ENCODE measurements at regions not wholly inside any gene's neighbourhood (a gene's known extent, or its start where the extent isn't known, plus 50 kb on each side); places are given as distances from the start of the nearest gene placed in this dataset.

DNA sequence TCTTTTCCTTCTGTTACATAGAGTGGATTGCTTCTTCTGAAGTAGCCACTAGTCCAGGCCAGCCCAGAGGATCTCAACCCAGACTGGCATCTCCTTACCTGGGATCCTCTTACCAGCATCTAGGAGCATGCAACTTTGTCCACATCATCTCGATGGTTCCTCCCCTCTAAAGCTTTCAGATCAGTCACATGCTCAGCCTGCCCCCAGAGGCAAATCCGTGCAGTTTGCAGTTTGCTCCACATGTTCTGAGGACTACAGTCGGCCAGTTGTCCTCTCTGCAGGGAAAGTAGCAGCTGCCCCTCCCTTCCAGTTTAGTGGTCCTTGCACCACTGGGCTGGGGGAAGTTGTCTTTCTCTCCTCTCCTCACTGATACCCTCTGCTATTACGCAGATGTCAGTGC is 259.8 kb upstream of the APCDD1 start:
- TF ChIP-seq, protein P1, sequence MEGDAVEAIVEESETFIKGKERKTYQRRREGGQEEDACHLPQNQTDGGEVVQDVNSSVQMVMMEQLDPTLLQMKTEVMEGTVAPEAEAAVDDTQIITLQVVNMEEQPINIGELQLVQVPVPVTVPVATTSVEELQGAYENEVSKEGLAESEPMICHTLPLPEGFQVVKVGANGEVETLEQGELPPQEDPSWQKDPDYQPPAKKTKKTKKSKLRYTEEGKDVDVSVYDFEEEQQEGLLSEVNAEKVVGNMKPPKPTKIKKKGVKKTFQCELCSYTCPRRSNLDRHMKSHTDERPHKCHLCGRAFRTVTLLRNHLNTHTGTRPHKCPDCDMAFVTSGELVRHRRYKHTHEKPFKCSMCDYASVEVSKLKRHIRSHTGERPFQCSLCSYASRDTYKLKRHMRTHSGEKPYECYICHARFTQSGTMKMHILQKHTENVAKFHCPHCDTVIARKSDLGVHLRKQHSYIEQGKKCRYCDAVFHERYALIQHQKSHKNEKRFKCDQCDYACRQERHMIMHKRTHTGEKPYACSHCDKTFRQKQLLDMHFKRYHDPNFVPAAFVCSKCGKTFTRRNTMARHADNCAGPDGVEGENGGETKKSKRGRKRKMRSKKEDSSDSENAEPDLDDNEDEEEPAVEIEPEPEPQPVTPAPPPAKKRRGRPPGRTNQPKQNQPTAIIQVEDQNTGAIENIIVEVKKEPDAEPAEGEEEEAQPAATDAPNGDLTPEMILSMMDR (conservative IDR thresholded peaks at IDR 0.05): no peak
- TF ChIP-seq ZFX (IDR thresholded peaks at IDR 0.05): no peak
